ENCODE measurements at regions not wholly inside any gene's neighbourhood (a gene's known extent, or its start where the extent isn't known, plus 50 kb on each side); places are given as distances from the start of the nearest gene placed in this dataset.
A peak's percentile ranks its signal among the peaks of the same experiment; 100 is the strongest.

DNA sequence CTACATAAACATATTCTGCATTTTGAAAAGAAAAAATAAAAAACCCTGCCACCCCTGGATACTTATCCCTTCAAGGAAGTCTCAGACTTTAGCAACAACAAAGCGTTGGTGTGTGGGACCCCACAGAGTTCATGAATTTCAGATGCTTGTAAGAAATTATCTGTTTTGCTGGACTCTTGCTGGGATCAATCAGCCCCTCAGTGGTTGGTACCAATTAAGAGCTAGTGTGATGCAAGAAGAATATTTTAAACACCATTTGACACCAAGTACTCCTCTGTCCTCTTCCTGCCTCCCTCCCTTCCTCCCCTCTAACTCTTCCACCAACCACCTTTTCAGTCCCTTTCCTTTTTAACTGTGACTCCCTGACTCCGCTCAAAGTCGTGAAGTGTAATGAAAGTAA is 51.5 kb downstream of the SST start:
- DNase-seq = no peak

DNA sequence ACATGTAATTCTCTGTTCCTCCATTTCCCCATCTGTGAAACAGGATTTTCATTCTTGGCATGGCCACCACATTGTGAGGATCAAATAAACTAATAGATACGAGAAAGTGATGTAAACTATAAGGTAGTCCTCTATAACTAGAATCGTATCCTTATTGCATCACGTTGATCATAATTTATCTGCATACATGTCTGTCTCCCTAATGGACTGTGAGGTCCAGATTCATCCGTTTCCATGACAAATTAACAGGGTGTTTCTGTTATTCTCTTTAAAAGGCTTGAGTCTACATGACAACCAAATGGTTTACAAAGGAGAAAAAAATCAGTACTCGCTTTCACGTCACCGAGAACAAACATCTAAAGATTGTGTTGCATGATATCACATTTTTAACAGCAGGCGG is 53.0 kb downstream of the SST start:
- no peak for DNase-seq

DNA sequence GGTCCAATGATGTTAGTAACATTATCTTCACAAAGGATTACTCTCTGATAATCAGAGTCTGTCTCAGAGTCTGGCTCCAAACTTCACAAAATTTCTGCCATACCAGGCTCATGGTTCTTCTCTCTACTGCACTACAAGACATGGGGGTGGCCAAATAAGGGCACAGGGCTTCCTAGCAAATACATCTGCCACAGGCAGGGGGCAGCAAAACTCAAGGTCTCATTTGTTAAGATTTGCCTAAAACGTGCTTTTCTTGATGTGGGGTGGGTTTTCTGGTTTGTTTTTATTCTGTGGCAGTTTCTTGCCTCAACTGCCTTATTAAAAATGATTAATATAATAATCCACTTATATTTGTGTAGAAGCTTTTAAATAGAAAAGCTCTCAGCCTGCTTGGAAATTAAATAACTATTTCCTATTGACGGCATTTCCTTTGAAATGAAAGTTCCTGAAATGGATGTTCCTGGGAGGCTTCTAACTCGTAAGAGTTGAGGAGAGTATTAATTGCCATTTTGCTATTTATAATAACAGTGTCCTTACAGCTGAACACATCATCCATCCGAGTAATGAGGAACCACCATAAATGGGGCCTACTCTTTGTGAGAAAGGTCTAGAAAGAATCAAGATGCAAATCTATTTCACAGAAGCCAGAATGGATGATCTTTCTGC is 53.8 kb downstream of the SST start:
- DNase-seq = peak; percentile 57 to 65

DNA sequence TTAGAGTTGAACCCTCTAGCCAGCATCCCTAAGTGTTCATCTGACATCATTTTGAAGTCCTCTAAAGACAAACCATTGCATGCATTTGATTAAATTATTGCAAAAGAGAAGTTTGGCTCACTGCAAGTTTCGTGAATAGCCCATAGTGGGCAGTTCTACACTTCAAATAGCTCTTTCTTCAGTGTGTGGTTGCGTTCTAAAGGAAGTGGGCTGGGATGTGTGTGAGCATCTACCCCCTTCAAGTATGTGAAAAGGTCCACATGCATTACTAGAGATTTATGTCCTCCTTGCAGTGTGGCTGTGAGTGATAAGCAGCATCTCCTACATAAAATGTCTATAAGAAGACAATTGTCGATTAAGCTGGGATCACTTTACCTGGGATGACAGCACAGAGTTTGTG is 54.6 kb downstream of the SST start:
- no peak for DNase-seq

DNA sequence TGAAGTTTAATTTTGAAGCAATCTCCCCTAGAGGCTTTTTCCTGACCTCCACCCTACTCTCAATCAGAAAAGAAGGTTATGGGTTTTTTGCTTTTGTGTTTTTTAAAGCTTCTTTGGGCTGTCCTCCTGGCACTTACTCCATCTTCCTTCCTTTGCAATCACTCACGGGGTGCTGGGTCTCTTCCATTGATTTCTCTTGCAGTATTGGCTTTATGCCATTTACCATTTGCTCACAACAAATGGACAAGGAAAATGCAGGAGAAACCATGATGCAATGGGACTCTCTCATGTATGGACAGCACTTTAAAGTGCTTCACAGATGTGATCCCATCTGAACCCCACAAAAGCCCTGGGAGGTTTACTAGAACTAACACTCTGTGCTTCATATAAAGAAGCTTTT is 57.5 kb downstream of the SST start:
- DNase-seq = no peak

DNA sequence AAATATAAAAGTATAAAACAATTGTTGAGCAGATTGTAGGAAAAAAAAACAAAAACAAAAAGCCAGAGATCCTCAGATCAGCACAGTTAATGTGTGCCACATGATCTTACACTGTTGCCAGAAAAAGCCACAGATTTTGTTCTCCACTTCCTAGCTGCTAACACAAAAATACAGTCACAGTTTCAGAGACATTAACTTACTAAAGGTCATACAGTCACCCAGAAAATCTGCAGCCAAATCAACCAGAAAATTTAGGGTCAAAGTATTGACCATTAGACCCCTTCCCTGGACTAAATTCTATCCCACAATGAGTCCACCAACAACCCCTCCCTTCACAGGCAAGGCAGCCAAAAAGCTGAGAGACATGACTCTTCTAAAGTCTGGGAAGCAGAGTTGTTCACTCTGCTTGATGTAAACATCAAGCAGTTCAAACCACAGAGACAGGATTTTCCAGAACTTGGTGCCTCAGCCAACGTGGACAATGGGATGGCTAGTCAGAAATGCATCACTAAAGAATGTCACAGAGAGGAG is 59.1 kb downstream of the SST start:
- no peak for DNase-seq

DNA sequence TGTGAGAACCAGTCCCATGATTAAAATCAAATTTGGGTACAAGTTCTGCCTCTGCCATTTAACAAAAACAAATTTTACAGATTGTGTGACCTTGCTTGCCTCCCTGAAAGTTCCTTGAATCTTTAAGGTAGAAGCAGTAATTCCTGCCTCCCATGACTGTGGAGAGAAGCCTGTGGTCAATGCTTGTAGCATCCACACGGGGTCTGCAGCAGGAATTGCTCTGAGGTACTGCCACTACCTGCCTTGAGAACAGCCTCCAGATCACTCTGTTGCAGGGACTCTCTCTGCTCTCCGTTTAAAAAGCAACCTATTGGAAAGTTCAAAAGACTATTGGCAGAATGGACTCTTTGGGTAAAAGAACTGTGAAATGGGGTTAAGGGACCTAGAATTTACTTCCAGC is 75.9 kb downstream of the SST start:
- DNase-seq = no peak

DNA sequence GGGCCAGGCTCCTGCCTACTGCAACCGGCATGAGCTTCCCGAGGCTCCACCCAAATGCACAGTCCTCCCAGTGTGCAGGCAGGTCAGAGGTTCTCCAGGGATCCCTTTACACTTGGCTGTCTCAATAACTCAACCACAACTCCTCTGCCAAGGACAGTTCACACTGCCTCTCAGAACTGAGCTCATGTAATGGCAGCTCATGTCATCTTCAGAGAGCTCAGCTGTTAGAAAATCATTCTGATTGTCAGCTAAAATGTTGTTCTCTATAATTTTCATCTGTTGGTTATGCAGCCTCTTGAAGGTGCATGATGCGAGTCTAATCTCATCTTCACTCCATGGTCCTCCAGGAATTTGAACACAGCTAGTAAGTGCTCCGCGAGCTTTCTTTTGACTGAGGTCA is 76.7 kb downstream of the SST start:
- DNase-seq = no peak

DNA sequence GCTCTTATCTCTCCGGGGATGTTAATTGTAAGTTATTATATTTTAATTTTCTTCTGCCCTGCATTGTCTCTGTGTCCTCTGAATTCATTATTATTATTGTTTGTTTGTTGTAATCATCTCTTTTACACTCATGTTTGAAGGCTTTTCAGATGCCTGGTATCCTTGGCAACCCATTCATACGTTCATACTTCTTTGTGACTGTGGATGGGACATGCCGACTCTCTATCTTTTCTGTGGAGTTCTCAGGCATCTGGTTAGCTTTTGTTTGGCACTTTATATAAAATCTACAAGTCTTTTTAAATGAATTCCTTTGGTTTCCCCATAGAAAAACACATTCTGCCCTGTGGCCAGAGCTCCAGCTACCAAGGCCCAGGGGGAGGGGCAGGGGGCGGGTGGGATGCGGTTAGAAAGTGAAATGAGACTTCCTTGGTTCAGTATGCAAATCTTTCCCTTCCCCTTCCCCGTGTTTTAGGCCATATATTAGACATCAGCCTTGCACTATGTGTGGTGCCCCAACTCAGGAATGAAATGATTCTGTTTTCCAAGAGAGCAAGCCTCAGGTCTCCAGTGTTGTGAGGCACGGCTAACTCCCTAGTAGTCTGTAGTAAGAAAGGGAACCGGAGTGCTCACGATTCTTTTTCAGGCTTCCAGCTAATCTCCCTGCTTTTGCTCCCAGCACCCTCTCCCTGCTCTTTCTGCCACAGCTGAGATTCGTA is 79.2 kb downstream of the SST start:
- DNase-seq = no peak

DNA sequence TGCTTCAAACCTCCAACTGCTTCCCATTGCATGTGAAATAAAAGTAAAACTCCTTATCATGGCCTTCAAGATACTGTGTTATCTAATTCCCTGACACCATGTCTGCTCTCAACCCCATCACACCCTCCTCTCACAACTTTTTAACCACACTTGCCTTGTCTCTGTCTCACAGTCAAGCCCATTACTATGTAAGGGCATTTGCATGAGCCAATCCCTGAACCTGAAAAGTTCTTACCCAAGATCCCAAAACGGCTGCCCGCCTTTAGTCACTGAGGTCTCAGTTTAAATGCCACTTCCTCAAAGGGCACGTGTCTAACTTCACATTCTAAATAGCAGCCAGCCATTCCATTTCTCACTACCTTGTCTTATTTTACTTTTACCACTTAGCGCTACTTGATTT is 83.1 kb downstream of the SST start:
- no peak for DNase-seq

DNA sequence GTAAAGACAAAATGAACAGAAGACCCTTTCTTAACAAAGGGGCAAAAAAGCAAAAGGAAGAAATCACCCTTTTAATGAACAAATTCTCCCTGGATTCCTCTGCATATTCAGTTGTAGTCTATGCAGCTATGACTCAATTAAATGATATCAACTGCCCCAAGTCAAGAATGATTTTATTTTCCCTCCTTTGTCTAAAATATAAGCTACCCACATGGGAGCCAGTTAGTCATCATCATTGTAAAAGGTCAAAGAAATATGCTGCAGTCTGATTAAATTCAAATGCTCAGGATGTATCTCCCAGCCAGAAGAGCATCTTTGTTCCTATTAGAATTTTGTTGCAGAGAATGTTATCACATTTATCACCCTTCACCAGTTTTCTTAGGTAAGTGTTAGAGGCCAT is 84.0 kb downstream of the SST start:
- no peak for DNase-seq

DNA sequence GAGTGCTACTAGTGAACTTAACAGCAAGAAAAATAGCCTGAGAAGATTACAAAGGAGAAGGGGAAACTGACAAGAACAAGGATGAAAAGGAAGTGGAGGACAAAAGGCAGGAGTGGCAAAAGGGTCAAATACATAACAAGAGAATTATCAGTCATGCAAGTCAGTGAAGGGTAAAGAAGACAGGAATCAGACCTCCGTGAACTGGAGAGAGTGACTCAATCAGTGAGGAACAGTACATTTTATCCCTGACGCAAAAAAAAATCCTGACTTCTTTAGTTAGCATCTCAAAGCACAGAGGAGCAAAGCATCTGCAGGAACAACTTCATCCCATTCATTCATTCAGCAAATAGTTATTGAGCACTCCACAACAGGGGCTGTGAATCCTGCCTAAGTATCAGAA is 97.8 kb downstream of the SST start:
- no peak for DNase-seq

DNA sequence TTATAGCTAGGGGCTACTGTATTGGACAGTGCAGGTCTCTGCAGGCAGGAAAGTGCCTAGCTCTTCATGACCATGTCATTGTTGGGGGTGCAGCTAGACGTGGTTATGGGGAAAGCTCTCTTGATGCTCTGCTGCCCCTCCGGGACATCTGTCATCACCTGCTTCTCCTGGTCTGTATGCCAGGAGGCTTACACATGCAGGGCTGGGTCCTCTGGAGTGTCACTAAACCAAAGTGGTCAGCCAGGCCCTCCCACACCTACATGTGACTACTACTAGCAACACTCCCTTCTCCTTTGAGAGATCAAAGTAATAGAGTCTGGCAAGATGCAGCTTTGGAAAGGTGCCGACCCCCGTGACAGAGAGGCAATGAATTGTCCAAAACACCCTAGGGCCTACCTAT is 98.5 kb downstream of the SST start:
- DNase-seq = no peak

DNA sequence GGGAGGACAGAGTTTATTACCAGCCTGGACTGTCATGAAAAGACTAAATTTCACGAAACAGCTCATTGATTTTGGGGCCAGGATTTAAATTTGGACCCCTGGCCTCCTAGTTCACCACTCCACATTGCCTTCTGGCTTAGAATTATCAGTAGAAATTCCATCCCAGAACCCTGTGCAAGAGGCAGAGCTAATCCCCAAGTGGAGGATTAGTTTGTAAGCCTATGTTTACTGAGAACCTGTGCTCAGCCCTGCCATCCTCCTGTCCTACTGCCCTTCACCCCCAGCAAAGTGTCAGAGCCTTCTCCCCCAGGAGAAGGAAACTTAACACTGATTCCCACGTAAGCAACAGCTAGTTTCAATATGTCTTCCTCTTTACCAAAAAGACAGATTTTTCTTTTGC is 99.4 kb downstream of the SST start:
- no peak for DNase-seq

DNA sequence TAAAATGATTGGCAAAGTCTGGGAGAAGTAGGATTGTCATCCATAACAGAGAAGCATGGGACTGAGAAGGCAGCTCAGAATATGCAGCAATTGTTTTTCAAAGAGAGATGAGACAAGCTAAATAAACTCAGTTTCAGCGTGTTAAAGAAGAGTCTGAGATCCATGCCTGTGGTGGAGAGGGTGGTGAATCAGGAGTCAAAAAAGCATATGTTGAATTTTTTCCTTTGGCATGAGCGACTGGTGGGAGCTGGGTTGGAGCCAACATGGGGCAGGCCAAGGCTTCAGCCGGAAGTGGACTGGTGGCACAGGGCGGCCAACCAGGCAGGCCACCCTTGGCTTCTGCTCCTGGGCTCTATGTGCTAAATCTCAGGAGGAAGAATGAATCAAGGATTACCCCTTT is 102.0 kb downstream of the SST start:
- DNase-seq = no peak

DNA sequence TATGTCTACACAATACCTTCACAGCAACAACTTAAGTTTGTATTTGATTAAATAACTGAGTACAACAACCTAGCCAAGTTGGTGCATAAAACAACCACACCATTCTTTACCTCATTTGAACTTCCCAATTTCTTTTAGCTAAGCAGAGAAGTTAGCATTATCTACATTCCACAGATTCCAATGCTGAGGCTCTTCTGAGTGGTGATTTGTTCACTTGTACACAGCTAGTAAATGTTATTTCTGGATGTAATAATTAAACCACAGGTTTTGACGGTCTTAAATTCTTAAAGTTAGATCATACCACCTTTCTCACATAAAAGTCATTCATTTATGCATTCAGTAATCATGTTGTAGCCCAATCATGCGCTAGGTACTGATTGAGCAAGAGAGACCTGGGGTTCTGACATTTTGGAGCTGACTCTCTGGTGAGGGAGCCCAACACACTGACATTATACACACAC is 102.5 kb downstream of the SST start:
- no peak for DNase-seq

DNA sequence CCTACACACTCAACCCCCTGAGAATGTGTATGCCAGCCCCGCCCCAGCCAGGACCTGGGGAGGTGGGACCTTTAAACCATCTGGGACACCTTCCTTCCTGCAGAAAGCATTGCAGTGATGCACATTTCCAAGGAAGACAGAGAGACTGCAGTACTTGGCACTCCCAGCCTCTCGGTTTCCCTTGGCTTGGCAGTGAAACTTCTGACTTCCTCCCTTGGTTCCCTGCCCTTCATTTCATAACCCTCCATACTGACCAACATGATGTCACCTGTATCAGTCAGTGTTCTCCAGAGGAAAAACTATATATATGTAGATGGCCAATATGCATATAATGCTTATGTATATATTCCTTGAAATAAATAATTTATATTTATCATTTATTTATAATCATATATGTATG is 103.2 kb downstream of the SST start:
- no peak for DNase-seq

DNA sequence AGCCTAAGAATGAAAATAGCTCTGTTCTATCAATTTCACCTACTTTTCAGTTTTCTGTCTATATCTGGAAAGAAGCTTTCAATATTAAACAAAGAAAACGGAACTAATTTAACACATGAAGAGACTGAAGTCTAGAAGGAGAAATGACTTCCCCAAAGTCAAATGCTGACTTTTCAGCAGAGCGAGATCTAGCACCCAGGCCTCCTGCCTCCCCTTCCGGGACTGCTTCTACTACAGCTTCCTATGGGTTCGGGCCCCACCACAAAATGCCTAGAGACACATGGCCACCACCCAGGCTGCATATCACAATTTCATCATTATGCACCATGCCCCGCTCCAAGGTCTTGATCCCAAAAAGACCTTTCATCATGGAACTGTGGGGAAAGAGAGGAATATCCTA is 104.5 kb downstream of the SST start:
- no peak for DNase-seq

DNA sequence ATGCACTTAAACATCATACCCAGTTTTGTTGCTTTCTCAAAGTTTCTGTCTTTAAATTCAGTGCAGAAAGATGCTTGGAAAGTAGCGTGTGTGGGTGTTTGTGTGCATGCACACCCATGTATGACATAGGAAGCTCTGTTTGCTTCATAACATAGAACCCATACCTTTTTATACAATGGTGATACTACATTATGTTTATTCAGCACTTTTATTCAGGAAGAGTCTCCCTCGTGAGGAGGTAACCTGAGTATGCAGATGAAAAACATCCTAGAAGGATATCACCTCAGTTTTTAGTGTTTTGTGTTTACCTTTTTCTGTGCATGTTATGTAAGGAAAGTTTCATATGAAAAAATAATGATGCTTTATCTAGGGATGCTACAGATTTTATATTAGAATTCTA is 111.2 kb downstream of the SST start:
- no peak for DNase-seq

DNA sequence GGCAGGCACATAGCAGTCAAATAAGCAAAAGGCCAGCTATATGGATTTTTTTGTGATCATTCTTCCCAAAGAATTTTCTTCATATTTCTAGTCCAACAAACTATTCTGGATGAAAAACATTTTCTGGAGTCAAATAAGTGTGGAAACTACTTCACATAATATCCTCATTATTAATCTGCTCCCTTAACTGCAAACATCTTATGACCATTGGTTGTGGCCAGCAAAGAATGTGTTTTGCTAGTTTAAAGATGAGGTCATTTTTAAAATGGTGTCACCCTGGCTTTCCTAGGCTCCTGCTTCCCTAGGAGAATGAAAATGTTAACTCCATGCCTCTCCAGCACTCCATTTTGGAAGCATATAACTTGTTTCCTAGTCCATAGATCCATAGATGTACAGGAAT is 118.8 kb downstream of the SST start:
- no peak for DNase-seq

DNA sequence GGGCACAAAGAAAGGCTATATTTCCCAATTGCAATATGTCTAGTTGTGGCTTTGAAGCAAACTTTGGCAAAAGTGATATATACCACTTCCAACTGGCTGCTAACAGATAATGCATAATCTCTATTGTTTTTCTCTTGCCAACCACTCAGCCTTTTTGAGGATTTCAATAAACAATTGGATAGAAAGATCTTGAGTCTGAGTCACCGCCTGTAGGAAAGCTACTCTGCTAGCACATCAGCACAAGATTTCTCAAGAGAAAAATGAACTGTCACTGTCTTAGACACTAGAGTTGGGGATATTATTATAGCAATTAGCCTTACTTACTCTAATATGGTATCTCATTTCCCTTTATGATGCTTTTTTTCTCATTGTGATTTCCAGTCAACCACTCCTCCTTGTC is 119.7 kb downstream of the SST start:
- no peak for DNase-seq

DNA sequence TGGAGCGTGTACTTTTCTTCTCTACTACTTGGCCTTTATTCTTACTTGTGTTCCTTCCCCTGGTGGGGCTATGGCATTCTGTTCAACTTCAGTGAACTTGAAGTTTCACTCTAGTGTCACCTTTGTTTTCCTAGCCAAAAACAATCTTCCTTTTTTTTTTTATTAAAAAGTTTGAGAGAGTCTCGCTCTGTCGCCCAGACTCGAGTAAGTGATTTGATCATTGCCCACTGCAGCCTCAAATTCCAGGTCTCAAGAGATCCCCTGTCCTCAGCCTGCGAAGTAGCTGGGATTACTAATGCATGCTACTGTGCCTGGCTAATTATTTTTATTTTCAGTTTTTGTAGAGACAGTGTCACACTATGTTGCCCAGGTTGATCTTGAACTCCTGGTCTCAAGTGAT is 124.8 kb downstream of the SST start:
- DNase-seq = no peak

DNA sequence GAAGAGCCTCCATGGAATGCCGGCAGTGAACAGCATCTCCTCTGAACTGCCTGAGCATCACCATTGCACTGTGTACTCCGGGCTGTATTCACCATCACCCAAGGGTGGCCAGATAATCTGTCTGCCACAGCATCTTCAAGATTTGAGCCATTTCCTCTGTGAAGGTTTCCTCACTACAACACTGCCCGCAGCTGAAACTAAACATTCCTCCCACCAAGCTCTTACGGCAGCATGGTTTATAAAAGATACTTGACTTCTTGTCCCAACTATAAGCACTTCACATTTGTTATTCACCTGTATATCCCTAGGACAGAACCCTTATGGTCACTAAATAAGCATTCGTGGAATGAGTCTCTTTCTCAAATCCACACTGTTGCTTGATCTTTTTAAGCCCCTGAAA is 125.9 kb downstream of the SST start:
- DNase-seq = no peak

DNA sequence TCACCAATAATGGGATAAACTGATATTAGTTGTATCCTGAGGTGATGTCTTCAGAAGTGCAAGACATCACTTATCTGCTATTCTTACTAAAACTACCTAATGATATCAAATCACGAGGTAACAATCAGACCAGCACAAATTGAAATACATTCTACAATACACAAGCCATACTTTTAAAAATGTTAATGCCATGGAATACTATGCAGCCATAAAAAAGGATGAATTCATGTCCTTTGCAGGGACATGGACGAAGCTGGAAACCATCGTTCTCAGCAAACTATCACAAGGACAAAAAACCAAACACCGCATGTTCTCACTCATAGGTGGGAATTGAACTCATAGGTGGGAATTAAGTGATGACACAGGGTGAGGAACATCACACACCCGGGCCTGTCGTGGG is 129.3 kb downstream of the SST start:
- DNase-seq = no peak

DNA sequence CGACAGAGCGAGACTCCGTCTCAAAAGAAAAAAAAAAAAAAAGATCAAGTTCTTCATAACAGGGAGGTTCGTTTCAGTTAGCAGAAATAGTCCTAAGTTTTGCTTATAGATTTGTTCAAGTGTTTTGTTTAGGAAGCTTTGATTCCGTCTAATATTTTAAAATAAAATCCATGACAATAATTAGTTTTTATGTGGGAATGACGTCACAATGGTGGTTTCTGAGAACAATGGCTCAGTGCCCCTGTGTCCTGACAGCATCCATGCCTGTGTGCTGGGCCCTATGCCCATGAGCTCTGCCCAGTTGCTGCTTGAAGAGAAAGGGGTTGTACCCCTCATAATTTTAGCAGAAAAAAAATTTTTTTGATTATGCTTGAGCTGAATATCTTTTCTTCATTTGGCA is 134.0 kb downstream of the SST start:
- DNase-seq = no peak

Measured in stimulated activated CD4-positive, alpha-beta T cell treated with anti-CD3 and anti-CD28 coated beads, Interleukin-2, amount 100 ng/mL, for 48 hours (primary cell).